B cell (primary cell): ENCODE measurements at regions not wholly inside any gene's neighbourhood (a gene's known extent, or its start where the extent isn't known, plus 50 kb on each side); places are given as distances from the start of the nearest gene placed in this dataset.

Experiments used
- EZH2 ChIP-seq: IDR thresholded peaks from 2 replicates; pipeline ENCODE4 v1.6.1; 2012; ENCODE audit warnings: borderline replicate concordance, low read depth, mild to moderate bottlenecking, moderate library complexity, low read length; ENCODE audit not compliant: insufficient read depth, poor library complexity, severe bottlenecking
- TF ChIP-seq, protein P1 (sequence below): fragments of 200-600 bp; IDR thresholded peaks from one replicate; pipeline ENCODE4 v1.8.0; 2022; ENCODE audit warnings: antibody characterized with exemption, mild to moderate bottlenecking

DNA sequence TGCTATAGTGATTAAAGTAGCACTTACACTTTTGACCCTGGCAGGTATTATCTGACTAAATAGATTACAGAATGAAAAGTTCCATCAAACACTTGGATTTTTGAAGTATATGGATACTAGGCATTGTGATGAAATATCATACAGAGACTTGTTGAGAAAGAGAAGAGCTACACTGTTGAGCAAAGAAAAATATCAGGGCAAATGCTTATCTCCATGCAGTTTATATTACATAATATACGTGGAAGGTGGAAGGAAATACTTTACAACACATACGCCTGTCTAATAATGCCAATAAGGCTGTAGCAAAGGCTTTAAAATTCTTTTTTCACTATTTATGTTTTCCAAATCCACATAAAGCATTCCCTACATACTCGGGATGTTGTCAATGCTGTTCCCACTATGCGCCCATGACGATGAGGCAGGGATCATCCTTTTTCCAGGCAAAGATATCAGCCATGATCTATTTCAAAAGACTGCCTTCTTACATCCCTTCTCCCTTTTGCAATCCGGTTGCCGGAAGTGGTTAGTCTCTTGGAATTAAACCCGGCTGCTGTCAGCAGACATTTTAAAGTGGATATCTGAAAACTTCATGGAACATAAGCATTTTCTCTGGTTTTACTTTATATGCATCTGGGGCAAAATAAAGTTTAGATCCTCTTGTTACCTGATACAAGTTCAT, 92.6 kb upstream of the ITGA4 start:
- TF ChIP-seq, protein P1, sequence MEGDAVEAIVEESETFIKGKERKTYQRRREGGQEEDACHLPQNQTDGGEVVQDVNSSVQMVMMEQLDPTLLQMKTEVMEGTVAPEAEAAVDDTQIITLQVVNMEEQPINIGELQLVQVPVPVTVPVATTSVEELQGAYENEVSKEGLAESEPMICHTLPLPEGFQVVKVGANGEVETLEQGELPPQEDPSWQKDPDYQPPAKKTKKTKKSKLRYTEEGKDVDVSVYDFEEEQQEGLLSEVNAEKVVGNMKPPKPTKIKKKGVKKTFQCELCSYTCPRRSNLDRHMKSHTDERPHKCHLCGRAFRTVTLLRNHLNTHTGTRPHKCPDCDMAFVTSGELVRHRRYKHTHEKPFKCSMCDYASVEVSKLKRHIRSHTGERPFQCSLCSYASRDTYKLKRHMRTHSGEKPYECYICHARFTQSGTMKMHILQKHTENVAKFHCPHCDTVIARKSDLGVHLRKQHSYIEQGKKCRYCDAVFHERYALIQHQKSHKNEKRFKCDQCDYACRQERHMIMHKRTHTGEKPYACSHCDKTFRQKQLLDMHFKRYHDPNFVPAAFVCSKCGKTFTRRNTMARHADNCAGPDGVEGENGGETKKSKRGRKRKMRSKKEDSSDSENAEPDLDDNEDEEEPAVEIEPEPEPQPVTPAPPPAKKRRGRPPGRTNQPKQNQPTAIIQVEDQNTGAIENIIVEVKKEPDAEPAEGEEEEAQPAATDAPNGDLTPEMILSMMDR = no peak
- TF ChIP-seq EZH2 = no peak
